AG10803 (cell line): ENCODE measurements at regions not wholly inside any gene's neighbourhood (a gene's known extent, or its start where the extent isn't known, plus 50 kb on each side); places are given as distances from the start of the nearest gene placed in this dataset.

Experiments
- DNase-seq: peaks from one replicate; pipeline ENCODE4 v3.0.0; 2010; ENCODE audit warnings: low read depth
- H3K4me3 ChIP-seq: 2 replicates; pipeline ENCODE4 v1.5.1; 2011; ENCODE audit warnings: mild to moderate bottlenecking, low read length, control low read depth
- TF ChIP-seq, protein P1 (sequence below): conservative IDR thresholded peaks from 2 replicates; pipeline ENCODE4 v1.5.1; 2011; ENCODE audit warnings: mild to moderate bottlenecking, low read length, control low read depth, inconsistent platforms

DNA sequence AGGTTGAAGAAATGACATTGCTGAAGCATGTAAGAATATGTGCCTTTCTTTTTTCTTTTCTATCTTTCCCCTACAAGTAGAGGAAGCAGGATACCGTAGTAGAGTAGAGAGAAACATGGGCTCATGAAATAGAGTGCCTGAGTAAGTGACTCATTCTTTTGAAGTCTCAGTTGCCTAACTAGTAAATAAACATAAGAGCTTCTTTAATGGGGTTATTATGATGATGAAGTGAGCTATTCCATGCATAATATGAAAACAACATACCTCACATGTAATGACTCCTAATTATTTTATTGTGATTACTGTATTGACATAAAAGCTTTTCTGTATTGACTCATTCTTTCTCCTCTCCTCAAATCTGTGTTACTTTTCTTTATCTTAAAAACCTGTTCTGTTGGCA lies 1538.2 kb downstream of the TECRL start:
- no peak for DNase-seq
- no peak overlapping the region for H3K4me3 ChIP-seq
- TF ChIP-seq, protein P1, sequence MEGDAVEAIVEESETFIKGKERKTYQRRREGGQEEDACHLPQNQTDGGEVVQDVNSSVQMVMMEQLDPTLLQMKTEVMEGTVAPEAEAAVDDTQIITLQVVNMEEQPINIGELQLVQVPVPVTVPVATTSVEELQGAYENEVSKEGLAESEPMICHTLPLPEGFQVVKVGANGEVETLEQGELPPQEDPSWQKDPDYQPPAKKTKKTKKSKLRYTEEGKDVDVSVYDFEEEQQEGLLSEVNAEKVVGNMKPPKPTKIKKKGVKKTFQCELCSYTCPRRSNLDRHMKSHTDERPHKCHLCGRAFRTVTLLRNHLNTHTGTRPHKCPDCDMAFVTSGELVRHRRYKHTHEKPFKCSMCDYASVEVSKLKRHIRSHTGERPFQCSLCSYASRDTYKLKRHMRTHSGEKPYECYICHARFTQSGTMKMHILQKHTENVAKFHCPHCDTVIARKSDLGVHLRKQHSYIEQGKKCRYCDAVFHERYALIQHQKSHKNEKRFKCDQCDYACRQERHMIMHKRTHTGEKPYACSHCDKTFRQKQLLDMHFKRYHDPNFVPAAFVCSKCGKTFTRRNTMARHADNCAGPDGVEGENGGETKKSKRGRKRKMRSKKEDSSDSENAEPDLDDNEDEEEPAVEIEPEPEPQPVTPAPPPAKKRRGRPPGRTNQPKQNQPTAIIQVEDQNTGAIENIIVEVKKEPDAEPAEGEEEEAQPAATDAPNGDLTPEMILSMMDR = no peak

DNA sequence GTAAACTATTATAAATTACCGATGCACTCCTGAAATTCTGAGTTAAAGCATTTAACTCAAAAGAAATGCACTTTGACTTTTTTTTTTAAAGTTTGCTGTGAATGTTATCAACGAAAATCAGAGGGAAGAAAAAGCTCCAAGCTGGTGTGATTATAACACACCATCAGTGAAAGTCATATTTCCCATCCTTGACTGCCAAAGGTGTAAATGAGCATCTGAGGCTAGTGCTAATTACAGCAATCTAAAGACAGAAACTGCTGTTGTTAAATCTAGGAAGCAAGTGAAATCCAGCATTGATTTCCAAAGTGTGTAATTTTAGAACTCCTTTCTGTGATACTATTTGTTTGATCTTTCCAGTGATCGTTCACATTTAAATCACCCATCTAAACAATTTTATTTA lies 1538.8 kb downstream of the TECRL start:
- TF ChIP-seq, protein P1 = no peak
- no peak overlapping the region for H3K4me3 ChIP-seq
- no peak for DNase-seq

DNA sequence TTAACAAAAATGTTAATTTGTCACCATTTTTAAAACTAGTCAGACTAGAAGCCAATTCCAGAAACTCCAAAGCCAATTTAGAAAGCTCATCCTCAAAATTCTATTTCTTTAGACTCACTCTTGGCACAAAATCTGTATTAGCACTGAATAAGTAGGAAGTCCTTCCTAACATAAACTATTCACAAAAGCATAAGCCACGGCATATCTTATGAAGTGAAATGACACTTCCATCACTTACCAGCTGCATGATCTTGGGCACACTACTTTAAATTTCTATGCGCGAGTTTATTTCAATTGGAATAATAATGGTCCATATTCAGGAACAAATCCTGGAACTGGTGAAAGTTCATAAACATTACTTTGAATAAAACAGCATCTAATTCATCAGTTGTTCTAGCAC lies 1544.0 kb downstream of the TECRL start:
- DNase-seq = no peak
- TF ChIP-seq, protein P1 = no peak
- no peak overlapping the region for H3K4me3 ChIP-seq

DNA sequence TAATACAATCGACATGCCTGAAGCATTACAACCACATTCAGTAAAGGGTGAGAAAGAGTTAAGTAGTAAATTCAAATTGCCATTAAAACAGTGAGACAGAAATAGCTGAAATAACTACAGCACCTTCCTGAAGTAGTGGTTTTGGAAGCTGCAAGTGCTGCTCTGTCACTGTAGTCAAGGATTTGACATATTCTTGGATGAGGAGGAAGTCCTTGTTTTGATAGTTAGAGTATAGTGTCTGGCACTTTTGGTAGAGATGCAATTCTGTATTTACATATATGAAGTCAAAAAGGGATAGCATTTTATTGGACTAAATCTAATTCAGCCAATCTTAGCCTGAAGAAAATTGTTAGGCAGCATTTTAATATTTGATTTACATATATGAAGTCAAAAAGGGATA lies 1559.6 kb downstream of the TECRL start:
- H3K4me3 ChIP-seq = no peak overlapping the region
- TF ChIP-seq, protein P1 = no peak
- DNase-seq = no peak

DNA sequence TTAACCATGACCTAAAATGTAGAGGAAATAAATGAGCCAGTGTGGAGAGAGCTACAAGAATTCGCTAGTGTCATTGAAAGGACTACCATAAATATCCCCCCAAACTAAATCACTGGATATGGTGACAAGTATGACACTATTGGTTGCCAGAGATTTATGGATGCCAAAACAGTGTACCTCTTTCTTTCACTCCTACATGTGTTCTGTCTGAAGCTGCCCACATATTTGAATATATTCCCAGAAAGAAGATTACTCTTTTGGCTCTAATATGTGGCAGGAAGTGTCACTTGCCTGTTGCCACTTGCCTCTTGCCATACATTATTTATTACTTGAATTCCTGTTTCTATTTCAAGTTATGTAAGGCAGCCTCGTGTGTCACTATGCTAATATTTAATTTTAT lies 1573.6 kb downstream of the TECRL start:
- DNase-seq = no peak

DNA sequence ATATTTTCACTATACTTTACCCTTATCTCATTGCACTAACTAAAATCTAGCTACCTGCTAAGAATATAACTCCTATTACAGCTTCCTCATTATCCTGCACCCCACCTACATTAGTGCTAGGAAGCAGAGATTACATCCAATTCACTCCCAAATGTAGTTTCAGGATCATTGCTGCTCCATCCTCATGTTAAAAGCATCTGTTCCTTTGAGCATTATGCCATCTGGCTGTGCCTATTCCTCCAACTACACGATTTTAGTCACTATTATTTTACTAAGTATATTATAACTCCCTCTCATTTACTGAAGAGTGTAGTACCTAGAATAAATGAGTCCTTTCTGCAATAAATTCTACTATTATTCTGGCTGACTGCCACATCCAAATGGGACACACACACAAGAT lies 1586.9 kb downstream of the TECRL start:
- no peak overlapping the region for H3K4me3 ChIP-seq
- no peak for DNase-seq
- TF ChIP-seq, protein P1 = no peak

More for the DNA sequence above, 1573.6 kb downstream of the TECRL start:
- no peak overlapping the region for H3K4me3 ChIP-seq
- TF ChIP-seq, protein P1 = no peak

DNA sequence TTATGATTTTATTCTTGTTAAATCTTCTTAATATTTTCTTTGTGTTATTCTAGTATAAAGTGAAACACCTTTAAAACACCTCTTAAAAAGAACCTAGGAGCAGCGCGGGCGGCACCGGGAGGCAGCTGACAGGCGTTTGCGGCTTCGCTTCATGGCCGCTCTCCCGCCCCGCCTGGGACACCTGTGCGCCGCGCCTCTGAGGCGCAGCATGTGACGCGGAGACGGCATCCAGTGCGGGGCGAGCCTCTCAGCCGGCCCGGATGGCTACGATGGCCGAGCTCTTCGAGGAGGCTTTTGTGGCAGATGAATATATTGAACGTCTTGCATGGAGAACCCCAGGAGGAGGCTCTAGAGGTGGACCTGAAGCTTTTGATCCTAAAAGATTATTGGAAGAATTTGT lies 1592.7 kb downstream of the TECRL start:
- no peak overlapping the region for H3K4me3 ChIP-seq
- no peak for DNase-seq
- TF ChIP-seq, protein P1 = no peak
